ENCODE measurements at regions not wholly inside any gene's neighbourhood (a gene's known extent, or its start where the extent isn't known, plus 50 kb on each side); places are given as distances from the start of the nearest gene placed in this dataset.
"Not testable (repeated sequence)": the region's sequence is repeated elsewhere in the genome, so short reads cannot be mapped to it uniquely, and the experiment has no call there.

- H3K36me3 ChIP-seq (ENCODE audit: control insufficient read depth, insufficient read depth, low read length), result no peaks in the 10 kb centered on the region
- no peak for DNase-seq
- H3K9me3 ChIP-seq (ENCODE audit: control insufficient read depth, low read depth, low read length), result no peaks in the 10 kb centered on the region
- no peak overlapping the region for H3K27ac ChIP-seq (ENCODE audit: low read length)
- H3K27me3 ChIP-seq (ENCODE audit: control insufficient read depth, insufficient read depth, low read length), result no peaks in the 10 kb centered on the region
- H3K4me1 ChIP-seq (ENCODE audit: control insufficient read depth, insufficient read depth, low read length), result no peaks in the 10 kb centered on the region
- no peak overlapping the region for H3K4me3 ChIP-seq (ENCODE audit: low read length)
- WGBS (ENCODE audit: insufficient coverage, low lambda C conversion rate), result 86% methylated on average over 1 of the region's 4 CpGs
Observed at GRCh38 chr3:94362393-94362792, 299.5 kb downstream of the NSUN3 start.

DNA sequence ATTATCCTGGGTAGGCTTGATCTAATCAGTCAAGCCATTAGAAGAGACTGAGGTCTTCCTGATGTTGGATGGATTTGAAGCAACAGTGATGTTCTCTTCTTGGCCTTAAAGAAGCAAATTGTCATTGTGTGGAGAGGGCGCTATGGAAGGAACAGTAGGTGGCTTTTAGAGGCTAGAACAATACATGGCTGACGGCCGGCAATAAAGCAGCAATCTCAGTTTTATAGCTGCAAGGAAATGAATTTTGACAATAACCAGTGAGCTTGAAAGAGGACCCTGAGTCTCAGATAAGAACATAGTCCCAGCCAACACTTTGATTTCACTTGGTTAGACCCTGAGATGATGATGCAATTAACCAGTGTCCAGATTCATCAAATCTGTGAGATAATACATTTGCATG is 302.1 kb downstream of the NSUN3 start:
- H3K27ac ChIP-seq (ENCODE audit: low read length), result no peak overlapping the region
- H3K4me1 ChIP-seq (ENCODE audit: control insufficient read depth, insufficient read depth, low read length), result no peaks in the 10 kb centered on the region
- H3K27me3 ChIP-seq (ENCODE audit: control insufficient read depth, insufficient read depth, low read length), result no peaks in the 10 kb centered on the region
- H3K9me3 ChIP-seq (ENCODE audit: control insufficient read depth, low read depth, low read length), result no peaks in the 10 kb centered on the region
- DNase-seq, result no peak
- no CpG with 5 or more reads among the region's 3 CpGs for WGBS (ENCODE audit: insufficient coverage, low lambda C conversion rate)
- no peak overlapping the region for H3K4me3 ChIP-seq (ENCODE audit: low read length)
- H3K36me3 ChIP-seq (ENCODE audit: control insufficient read depth, insufficient read depth, low read length), result no peaks in the 10 kb centered on the region

DNA sequence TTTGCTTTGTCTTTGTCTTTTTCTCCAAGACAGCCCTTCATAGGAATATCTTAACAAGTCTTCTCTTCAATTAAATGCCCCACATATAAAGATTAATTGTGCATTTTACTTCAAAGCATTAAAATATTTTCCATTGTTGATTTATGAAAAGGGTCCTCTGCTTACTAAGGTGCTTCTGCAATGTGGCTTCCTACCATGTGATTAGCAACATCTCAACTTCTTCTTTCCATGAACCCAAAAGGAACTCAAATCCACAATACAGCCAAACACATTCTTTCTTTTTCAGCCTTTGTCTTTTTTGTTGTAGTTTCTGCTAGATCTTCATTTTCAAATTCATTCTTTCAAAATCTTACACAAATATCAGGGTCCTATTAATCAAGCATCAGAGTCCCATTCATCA is 309.2 kb downstream of the NSUN3 start:
- H3K4me3 ChIP-seq (ENCODE audit: low read length), result no peak overlapping the region
- no peak overlapping the region for H3K27ac ChIP-seq (ENCODE audit: low read length)
- no peak for DNase-seq
- H3K27me3 ChIP-seq (ENCODE audit: control insufficient read depth, insufficient read depth, low read length), result no peaks in the 10 kb centered on the region
- H3K4me1 ChIP-seq (ENCODE audit: control insufficient read depth, insufficient read depth, low read length), result no peaks in the 10 kb centered on the region
- H3K9me3 ChIP-seq (ENCODE audit: control insufficient read depth, low read depth, low read length), result no peaks in the 10 kb centered on the region
- H3K36me3 ChIP-seq (ENCODE audit: control insufficient read depth, insufficient read depth, low read length), result no peaks in the 10 kb centered on the region

GRCh38 chr3:94373456-94373855 is 310.6 kb downstream of the NSUN3 start:
- H3K27me3 ChIP-seq (ENCODE audit: control insufficient read depth, insufficient read depth, low read length), result no peaks in the 10 kb centered on the region
- H3K4me3 ChIP-seq (ENCODE audit: low read length), result no peak overlapping the region
- H3K36me3 ChIP-seq (ENCODE audit: control insufficient read depth, insufficient read depth, low read length), result no peaks in the 10 kb centered on the region
- no peaks in the 10 kb centered on the region for H3K9me3 ChIP-seq (ENCODE audit: control insufficient read depth, low read depth, low read length)
- no peaks in the 10 kb centered on the region for H3K4me1 ChIP-seq (ENCODE audit: control insufficient read depth, insufficient read depth, low read length)
- H3K27ac ChIP-seq (ENCODE audit: low read length), result no peak overlapping the region
- DNase-seq, result no peak

DNA sequence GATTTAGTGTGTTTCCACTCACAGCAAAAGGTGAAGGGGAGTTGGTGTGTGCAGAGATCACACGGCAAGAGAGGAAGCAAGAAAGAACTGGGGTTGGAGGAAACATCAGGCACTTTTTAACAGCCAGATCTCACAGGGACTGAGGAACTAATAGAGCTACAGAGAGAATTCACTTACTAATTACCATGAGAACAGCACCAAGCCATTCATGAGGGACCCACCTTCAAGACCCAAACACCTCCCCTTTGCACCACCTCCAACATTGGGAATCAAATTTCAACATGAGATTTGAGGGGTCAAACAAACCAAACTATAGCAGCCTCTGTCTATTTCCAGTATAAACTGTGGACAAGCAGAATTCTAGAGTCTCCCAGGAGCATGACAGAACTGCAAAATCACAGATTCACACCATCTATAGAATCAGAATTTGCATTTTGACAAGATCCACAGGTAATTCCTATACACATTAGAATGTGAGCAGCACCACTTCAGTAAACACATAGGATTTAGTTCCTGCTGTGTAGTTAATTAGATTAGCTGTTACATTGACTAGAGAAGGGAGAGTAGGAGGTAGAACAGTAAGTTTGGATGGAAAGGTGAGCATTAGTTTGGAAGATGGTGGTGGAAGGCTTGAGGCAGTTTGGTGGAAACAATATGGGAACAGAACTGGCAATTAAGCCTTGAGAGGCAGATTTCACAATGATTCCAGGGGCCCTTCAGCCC is 311.7 kb downstream of the NSUN3 start:
- H3K4me3 ChIP-seq (ENCODE audit: low read length), result no peak overlapping the region
- no peaks in the 10 kb centered on the region for H3K36me3 ChIP-seq (ENCODE audit: control insufficient read depth, insufficient read depth, low read length)
- no peaks in the 10 kb centered on the region for H3K9me3 ChIP-seq (ENCODE audit: control insufficient read depth, low read depth, low read length)
- H3K4me1 ChIP-seq (ENCODE audit: control insufficient read depth, insufficient read depth, low read length), result no peaks in the 10 kb centered on the region
- H3K27ac ChIP-seq (ENCODE audit: low read length), result no peak overlapping the region
- no CpG with 5 or more reads among the region's 1 CpG for WGBS (ENCODE audit: insufficient coverage, low lambda C conversion rate)
- H3K27me3 ChIP-seq (ENCODE audit: control insufficient read depth, insufficient read depth, low read length), result no peaks in the 10 kb centered on the region
- no peak for DNase-seq

GRCh38 chr3:94377123-94377696 is 314.3 kb downstream of the NSUN3 start:
- not testable (repeated sequence) for DNase-seq; H3K27me3 ChIP-seq (ENCODE audit: control insufficient read depth, insufficient read depth, low read length); H3K9me3 ChIP-seq (ENCODE audit: control insufficient read depth, low read depth, low read length); H3K27ac ChIP-seq (ENCODE audit: low read length); H3K4me1 ChIP-seq (ENCODE audit: control insufficient read depth, insufficient read depth, low read length); H3K4me3 ChIP-seq (ENCODE audit: low read length); H3K36me3 ChIP-seq (ENCODE audit: control insufficient read depth, insufficient read depth, low read length)
- 86% methylated on average over 1 of the region's 3 CpGs for WGBS (ENCODE audit: insufficient coverage, low lambda C conversion rate)

- not testable (repeated sequence) for H3K27ac ChIP-seq (ENCODE audit: low read length); H3K27me3 ChIP-seq (ENCODE audit: control insufficient read depth, insufficient read depth, low read length); H3K4me1 ChIP-seq (ENCODE audit: control insufficient read depth, insufficient read depth, low read length); H3K9me3 ChIP-seq (ENCODE audit: control insufficient read depth, low read depth, low read length); H3K36me3 ChIP-seq (ENCODE audit: control insufficient read depth, insufficient read depth, low read length); H3K4me3 ChIP-seq (ENCODE audit: low read length); DNase-seq
- WGBS (ENCODE audit: insufficient coverage, low lambda C conversion rate), result no CpG with 5 or more reads among the region's 3 CpGs
Observed at GRCh38 chr3:94377863-94378262, 315.0 kb downstream of the NSUN3 start.

- Histone ChIP-seq H3K36me3 (ENCODE audit: control insufficient read depth, insufficient read depth, low read length) (no peaks in the 10 kb centered on the region), H3K27ac (ENCODE audit: low read length) (no peak overlapping the region), H3K4me1 (ENCODE audit: control insufficient read depth, insufficient read depth, low read length) (no peaks in the 10 kb centered on the region), H3K9me3 (ENCODE audit: control insufficient read depth, low read depth, low read length) (no peaks in the 10 kb centered on the region), H3K27me3 (ENCODE audit: control insufficient read depth, insufficient read depth, low read length) (no peaks in the 10 kb centered on the region), H3K4me3 (ENCODE audit: low read length) (no peak overlapping the region)
- whole genome bisulfite sequencing (ENCODE audit: insufficient coverage, low lambda C conversion rate), result no CpG with 5 or more reads among the region's 1 CpG
- DNase-seq, result no peak
Observed at GRCh38 chr3:94378322-94378721, 315.5 kb downstream of the NSUN3 start.

- no peak overlapping the region for H3K27ac ChIP-seq (ENCODE audit: low read length)
- H3K27me3 ChIP-seq (ENCODE audit: control insufficient read depth, insufficient read depth, low read length), result no peaks in the 10 kb centered on the region
- H3K4me1 ChIP-seq (ENCODE audit: control insufficient read depth, insufficient read depth, low read length), result no peaks in the 10 kb centered on the region
- DNase-seq, result no peak
- no CpG with 5 or more reads among the region's 2 CpGs for WGBS (ENCODE audit: insufficient coverage, low lambda C conversion rate)
- no peaks in the 10 kb centered on the region for H3K36me3 ChIP-seq (ENCODE audit: control insufficient read depth, insufficient read depth, low read length)
- H3K4me3 ChIP-seq (ENCODE audit: low read length), result no peak overlapping the region
- no peaks in the 10 kb centered on the region for H3K9me3 ChIP-seq (ENCODE audit: control insufficient read depth, low read depth, low read length)
Observed at GRCh38 chr3:94379264-94379663, 316.4 kb downstream of the NSUN3 start.

DNA sequence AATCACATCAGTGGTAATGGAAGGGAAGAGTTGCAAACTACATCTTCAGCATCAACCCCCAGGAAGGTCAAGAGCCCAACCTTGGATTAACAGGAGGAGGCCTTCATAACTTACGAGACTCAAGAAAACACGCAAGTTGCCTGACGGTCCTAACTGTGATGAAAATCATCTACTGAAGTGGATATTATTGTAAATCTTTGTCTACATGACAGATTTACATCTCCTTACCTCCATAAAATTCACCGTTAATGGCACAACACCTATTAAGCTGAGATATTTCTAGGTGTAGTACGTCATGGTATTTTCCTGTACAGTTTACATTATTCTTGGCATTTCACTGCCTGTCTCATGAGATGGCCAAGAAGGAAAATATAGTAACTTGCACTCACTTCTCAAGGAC is 332.0 kb downstream of the NSUN3 start:
- no peak for DNase-seq
- Histone ChIP-seq H3K4me3 (ENCODE audit: low read length) (no peak overlapping the region), H3K9me3 (ENCODE audit: control insufficient read depth, low read depth, low read length) (no peaks in the 10 kb centered on the region), H3K27ac (ENCODE audit: low read length) (no peak overlapping the region), H3K4me1 (ENCODE audit: control insufficient read depth, insufficient read depth, low read length) (no peaks in the 10 kb centered on the region), H3K36me3 (ENCODE audit: control insufficient read depth, insufficient read depth, low read length) (no peaks in the 10 kb centered on the region), H3K27me3 (ENCODE audit: control insufficient read depth, insufficient read depth, low read length) (no peaks in the 10 kb centered on the region)
- WGBS (ENCODE audit: insufficient coverage, low lambda C conversion rate), result no CpG with 5 or more reads among the region's 5 CpGs

DNA sequence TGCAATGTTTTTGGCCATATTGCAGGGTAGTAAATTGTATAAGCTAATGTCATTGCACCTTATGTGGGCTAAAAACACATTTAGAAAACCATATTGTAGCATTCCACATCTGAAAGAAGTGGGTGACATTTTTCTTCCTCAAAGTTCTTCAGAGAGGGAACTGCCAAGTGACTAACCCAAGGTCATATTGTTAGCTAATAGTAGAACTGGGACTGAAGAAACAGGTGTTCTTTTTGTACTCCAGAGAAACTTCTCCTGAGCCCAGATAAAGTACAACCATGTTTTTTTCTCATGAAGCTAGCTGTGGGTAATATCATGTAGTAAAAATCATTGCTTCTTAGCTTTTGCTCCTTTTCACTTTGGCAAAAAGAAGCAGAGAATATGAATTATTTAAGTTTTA is 333.0 kb downstream of the NSUN3 start:
- Histone ChIP-seq H3K4me3 (ENCODE audit: low read length) (no peak overlapping the region), H3K27ac (ENCODE audit: low read length) (no peak overlapping the region), H3K9me3 (ENCODE audit: control insufficient read depth, low read depth, low read length) (no peaks in the 10 kb centered on the region), H3K36me3 (ENCODE audit: control insufficient read depth, insufficient read depth, low read length) (no peaks in the 10 kb centered on the region), H3K27me3 (ENCODE audit: control insufficient read depth, insufficient read depth, low read length) (no peaks in the 10 kb centered on the region), H3K4me1 (ENCODE audit: control insufficient read depth, insufficient read depth, low read length) (no peaks in the 10 kb centered on the region)
- DNase-seq, result no peak
